Tibial nerve (tissue), 4 donors: ENCODE measurements at regions not wholly inside any gene's neighbourhood (a gene's known extent, or its start where the extent isn't known, plus 50 kb on each side); places are given as distances from the start of the nearest gene placed in this dataset.

Experiments used
- DNase-seq, 2 donors: peaks; one replicate each; pipeline ENCODE4 v3.0.0-alpha.2; 2019; ENCODE audit warnings: low spot score in 2 of 2
- H3K27ac ChIP-seq, 4 donors: fragments of 200-600 bp; sonication (generic) in 3 of 4; one replicate each; pipeline ENCODE4 v1.5.1; 2017 to 2019; ENCODE audit warnings: mild to moderate bottlenecking in 1 of 4
- H3K27me3 ChIP-seq, 2 donors: fragments of 200-600 bp; sonication (generic) in 1 of 2; one replicate each; pipeline versions ENCODE4 v1.5.1 to v1.6.0; 2017 to 2019
- H3K36me3 ChIP-seq, 3 donors: fragments of 200-600 bp; sonication (generic); one replicate each; pipeline ENCODE4 v1.5.1; 2018 to 2019
- H3K4me1 ChIP-seq, 4 donors: fragments of 200-600 bp; sonication (generic) in 3 of 4; one replicate each; pipeline ENCODE4 v1.5.1; 2017 to 2019
- H3K4me3 ChIP-seq, 4 donors: fragments of 200-600 bp; sonication (generic) in 3 of 4; one replicate each; pipeline ENCODE4 v1.5.1; 2017 to 2019; ENCODE audit warnings: mild to moderate bottlenecking in 1 of 4, moderate library complexity in 1 of 4
- H3K9me3 ChIP-seq, 4 donors: fragments of 200-600 bp; sonication (generic) in 3 of 4; one replicate each; pipeline ENCODE4 v1.5.1; 2017 to 2019
- EP300 ChIP-seq, 2 donors: sonication (generic); formaldehyde crosslinking; IDR thresholded peaks; one replicate each; pipeline ENCODE4 v1.6.1; 2017; ENCODE audit warnings: antibody characterized with exemption in 2 of 2, mild to moderate bottlenecking in 1 of 2
- POLR2A ChIP-seq, 2 donors: fragments of 450-650 bp; IDR thresholded peaks; one replicate each; pipeline ENCODE4 v1.6.1; 2017; ENCODE audit warnings: antibody characterized with exemption in 2 of 2, mild to moderate bottlenecking in 2 of 2, moderate library complexity in 2 of 2
- WGBS, 2 donors: methylation state at CpG; one replicate each; pipeline ENCODE4 v1.1.5; 2018; 5-methylcytosine and 5-hydroxymethylcytosine counted together
- TF ChIP-seq, protein P1 (sequence below), 5 experiments: fragments of 200-600 bp in 3 of 5; fragments of 450-650 bp in 2 of 5; sonication (generic) in 3 of 5; IDR thresholded peaks; one replicate each; pipeline ENCODE4 v1.5.1; 2016 to 2019; ENCODE audit warnings: antibody characterized with exemption in 5 of 5, mild to moderate bottlenecking in 3 of 5, moderate library complexity in 2 of 5

DNA sequence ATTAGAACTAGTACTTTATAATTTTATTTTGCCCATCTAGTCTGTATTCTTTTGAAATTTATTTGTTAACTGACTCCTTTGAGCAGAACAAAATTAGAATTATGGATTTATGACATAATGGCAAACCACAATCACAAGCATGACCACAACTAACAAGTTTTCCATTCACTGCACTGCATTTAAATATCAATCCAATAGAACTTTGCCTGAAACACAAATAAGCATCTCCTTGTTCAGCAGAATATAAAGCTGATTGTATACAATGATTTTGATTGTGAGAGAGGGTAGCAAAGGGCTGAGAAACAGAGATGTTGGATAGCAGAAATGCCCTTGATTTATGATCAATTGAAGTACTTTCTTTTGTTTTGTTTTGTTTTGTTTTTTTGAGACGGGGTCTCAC, 495.5 kb upstream of the RGS18 start:
- no peaks in the 10 kb centered on the region for H3K9me3 ChIP-seq
- H3K27me3 ChIP-seq, result no peaks in the 10 kb centered on the region
- WGBS, 2 donors, result 41 to 57% methylated on average over 1 of the region's 1 CpG
- no peak for DNase-seq
- TF ChIP-seq POLR2A (IDR thresholded peaks at IDR 0.05), result no peak
- TF ChIP-seq EP300 (IDR thresholded peaks at IDR 0.05), result no peak
- TF ChIP-seq, protein P1, sequence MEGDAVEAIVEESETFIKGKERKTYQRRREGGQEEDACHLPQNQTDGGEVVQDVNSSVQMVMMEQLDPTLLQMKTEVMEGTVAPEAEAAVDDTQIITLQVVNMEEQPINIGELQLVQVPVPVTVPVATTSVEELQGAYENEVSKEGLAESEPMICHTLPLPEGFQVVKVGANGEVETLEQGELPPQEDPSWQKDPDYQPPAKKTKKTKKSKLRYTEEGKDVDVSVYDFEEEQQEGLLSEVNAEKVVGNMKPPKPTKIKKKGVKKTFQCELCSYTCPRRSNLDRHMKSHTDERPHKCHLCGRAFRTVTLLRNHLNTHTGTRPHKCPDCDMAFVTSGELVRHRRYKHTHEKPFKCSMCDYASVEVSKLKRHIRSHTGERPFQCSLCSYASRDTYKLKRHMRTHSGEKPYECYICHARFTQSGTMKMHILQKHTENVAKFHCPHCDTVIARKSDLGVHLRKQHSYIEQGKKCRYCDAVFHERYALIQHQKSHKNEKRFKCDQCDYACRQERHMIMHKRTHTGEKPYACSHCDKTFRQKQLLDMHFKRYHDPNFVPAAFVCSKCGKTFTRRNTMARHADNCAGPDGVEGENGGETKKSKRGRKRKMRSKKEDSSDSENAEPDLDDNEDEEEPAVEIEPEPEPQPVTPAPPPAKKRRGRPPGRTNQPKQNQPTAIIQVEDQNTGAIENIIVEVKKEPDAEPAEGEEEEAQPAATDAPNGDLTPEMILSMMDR (IDR thresholded peaks at IDR 0.05), result no peak
- no peaks in the 10 kb centered on the region for H3K36me3 ChIP-seq
- peak overlapping the region in 1 of 4 donors; percentile 11 for H3K27ac ChIP-seq
- H3K4me1 ChIP-seq, result peaks cover 0 to 9% (median 0%) of the 10 kb centered on the region in 4 donors
- no peak overlapping the region for H3K4me3 ChIP-seq

DNA sequence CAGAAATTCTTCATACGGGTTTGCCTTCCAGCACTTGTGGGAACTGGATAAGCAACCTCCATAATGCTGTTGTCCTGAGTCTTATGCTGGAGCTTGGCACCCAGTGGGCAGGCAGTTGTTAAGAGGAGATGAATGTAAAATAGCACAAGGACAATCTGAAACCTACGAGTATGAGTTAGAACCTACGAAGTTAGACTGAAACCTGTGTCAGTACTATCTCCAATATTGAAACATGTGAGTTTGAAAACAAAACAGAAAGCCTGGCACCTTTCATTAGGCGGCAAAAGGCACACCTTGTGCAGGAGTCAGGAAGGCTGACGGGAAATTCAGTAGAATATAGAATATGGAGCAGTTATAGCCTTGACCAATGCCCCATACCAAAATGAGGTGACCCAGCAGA, 489.7 kb upstream of the RGS18 start:
- TF ChIP-seq, protein P1 (IDR thresholded peaks at IDR 0.05), result no peak
- TF ChIP-seq POLR2A (IDR thresholded peaks at IDR 0.05) (no peak), EP300 (IDR thresholded peaks at IDR 0.05) (no peak)
- DNase-seq, result no peak
- Histone ChIP-seq H3K4me1 (peaks cover 0 to 5% (median 0%) of the 10 kb centered on the region in 4 donors), H3K27ac (no peak overlapping the region), H3K27me3 (no peaks in the 10 kb centered on the region), H3K4me3 (no peak overlapping the region), H3K9me3 (no peaks in the 10 kb centered on the region), H3K36me3 (no peaks in the 10 kb centered on the region)
- 93 to 94% methylated on average over 5 of the region's 5 CpGs for WGBS, 2 donors

DNA sequence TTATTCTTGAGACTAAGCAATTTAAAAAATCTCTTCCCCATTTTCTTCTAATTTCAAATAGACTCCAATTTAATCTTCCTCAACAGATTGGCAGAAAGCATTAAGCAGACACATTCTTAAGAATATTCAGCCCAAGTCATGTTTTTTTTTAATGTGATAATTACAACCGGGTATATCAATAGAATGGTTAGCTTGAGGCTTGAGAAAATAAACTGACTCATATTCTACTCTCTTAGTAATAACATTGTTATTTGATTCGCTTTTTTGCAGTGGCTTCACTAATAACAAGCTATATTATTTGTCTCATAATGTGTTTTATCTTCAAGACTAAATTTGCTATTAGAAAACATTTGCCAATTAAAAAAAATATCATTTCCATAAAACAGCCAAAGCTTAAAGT, 488.6 kb upstream of the RGS18 start:
- TF ChIP-seq POLR2A (IDR thresholded peaks at IDR 0.05) (no peak), EP300 (IDR thresholded peaks at IDR 0.05) (no peak)
- TF ChIP-seq, protein P1 (IDR thresholded peaks at IDR 0.05), result no peak
- WGBS, 2 donors, result 33 to 44% methylated on average over 2 of the region's 2 CpGs
- peaks cover 0 to 12% (median 0%) of the 10 kb centered on the region in 4 donors for H3K4me1 ChIP-seq
- no peak for DNase-seq
- no peaks in the 10 kb centered on the region for H3K36me3 ChIP-seq
- no peak overlapping the region for H3K4me3 ChIP-seq
- H3K27ac ChIP-seq, result no peak overlapping the region
- no peaks in the 10 kb centered on the region for H3K27me3 ChIP-seq
- no peaks in the 10 kb centered on the region for H3K9me3 ChIP-seq

DNA sequence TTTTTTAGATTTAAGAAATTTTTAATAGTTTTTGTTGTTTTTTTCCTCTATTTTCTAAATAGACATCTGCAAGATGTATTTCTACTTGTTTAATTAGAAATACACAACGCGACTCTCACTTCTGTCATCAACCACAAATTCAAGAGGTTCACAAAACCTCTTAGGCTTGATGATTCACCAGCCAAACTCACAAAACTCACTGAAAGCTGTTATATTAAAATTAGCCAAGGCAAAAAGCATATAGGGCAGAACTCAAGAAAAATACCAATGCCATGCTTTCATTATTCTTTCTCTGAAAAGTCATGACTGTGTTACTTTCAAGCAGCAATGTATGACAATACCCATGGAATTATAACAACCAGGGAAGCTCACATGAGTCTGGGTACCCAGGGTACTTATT, 487.0 kb upstream of the RGS18 start:
- Histone ChIP-seq H3K27me3 (no peaks in the 10 kb centered on the region), H3K9me3 (no peaks in the 10 kb centered on the region), H3K4me1 (peaks cover 0 to 10% (median 0%) of the 10 kb centered on the region in 4 donors), H3K27ac (no peak overlapping the region), H3K4me3 (no peak overlapping the region), H3K36me3 (no peaks in the 10 kb centered on the region)
- no peak for DNase-seq
- WGBS, 2 donors, result 74 to 89% methylated on average over 2 of the region's 2 CpGs
- TF ChIP-seq EP300 (IDR thresholded peaks at IDR 0.05), result no peak
- TF ChIP-seq, protein P1 (IDR thresholded peaks at IDR 0.05), result no peak

DNA sequence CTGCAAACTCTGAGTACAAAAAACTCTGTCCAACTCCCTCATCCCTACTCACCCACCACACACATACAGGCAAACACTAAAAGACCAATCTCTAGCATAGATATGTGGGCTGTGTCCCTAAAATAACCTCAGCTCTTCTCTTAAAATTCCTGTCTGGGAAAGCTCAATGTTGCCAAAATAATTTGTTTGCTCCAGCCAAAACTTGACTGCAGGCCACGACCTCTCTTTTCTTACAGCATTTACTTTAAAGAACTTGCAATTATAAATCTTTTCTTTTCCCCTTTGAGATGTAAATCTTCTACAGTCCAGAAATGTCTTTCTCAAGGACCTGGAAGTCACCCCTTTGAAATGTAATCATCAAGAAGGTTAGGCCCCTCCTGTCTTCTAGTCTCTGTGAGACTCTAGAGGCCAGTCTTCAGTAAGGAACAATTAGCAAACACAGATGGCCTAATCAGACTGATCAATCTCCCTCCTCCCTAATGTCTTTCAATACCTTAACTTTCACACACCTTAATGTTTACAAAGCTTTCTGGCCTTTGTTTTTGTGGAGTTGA, 483.6 kb upstream of the RGS18 start:
- H3K27me3 ChIP-seq, result no peaks in the 10 kb centered on the region
- H3K36me3 ChIP-seq, result no peaks in the 10 kb centered on the region
- DNase-seq, result no peak
- no peaks in the 10 kb centered on the region for H3K9me3 ChIP-seq
- H3K4me1 ChIP-seq, result peaks cover 0 to 10% (median 0%) of the 10 kb centered on the region in 4 donors
- H3K27ac ChIP-seq, result no peak overlapping the region
- no peak overlapping the region for H3K4me3 ChIP-seq
- 39 to 47% methylated on average over 1 of the region's 1 CpG for WGBS, 2 donors
- TF ChIP-seq POLR2A (IDR thresholded peaks at IDR 0.05) (no peak), EP300 (IDR thresholded peaks at IDR 0.05) (no peak)
- TF ChIP-seq, protein P1 (IDR thresholded peaks at IDR 0.05), result no peak
